ENCODE measurements at regions not wholly inside any gene's neighbourhood (a gene's known extent, or its start where the extent isn't known, plus 50 kb on each side); places are given as distances from the start of the nearest gene placed in this dataset.

DNA sequence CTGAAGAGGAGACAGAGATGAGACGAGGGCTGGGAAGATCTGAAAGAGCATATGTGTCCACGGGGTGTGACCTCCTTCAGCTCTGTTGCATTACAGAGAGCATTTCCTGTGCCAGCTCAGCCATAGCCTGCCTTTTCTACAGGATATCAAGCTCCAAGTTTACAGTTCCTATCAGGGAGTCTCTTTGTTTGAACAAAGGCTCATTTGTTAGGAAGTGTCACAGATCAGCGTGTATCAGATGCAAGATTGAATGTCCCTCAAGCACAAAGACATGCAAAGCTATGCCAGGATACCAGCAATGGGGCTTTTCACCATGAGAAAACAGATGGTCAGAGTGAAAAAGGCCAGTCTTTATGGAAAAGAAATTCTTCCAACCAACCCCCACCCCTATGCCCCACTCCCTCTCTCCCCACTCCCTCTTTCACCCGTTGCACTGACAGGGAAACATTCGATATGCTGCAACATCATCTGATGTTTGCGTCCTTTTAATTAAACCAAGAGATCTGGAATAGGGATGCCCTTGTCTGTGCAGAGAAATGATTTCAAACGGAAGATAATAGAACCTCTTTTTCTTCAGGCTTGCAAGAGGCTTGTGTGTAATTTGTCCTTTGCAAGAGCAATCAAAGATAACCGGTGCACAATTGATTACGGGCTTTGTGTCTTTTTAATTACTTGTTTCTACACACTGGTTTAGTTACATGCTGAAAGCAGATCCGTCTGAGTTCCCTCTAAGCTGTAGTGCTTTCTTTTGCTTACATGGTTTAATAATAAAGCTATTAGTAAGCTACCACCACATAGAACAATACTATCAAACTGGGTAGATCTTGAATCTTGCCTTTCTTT lies 263.1 kb upstream of the RGMB start:
- TF ChIP-seq, protein P1, sequence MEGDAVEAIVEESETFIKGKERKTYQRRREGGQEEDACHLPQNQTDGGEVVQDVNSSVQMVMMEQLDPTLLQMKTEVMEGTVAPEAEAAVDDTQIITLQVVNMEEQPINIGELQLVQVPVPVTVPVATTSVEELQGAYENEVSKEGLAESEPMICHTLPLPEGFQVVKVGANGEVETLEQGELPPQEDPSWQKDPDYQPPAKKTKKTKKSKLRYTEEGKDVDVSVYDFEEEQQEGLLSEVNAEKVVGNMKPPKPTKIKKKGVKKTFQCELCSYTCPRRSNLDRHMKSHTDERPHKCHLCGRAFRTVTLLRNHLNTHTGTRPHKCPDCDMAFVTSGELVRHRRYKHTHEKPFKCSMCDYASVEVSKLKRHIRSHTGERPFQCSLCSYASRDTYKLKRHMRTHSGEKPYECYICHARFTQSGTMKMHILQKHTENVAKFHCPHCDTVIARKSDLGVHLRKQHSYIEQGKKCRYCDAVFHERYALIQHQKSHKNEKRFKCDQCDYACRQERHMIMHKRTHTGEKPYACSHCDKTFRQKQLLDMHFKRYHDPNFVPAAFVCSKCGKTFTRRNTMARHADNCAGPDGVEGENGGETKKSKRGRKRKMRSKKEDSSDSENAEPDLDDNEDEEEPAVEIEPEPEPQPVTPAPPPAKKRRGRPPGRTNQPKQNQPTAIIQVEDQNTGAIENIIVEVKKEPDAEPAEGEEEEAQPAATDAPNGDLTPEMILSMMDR (IDR thresholded peaks at IDR 0.05; ENCODE audit: insufficient read depth, low read length) = no peak
- TF ChIP-seq POLR2AphosphoS5 (IDR thresholded peaks at IDR 0.05; ENCODE audit: low read depth) = no peak
- TF ChIP-seq, protein P2, sequence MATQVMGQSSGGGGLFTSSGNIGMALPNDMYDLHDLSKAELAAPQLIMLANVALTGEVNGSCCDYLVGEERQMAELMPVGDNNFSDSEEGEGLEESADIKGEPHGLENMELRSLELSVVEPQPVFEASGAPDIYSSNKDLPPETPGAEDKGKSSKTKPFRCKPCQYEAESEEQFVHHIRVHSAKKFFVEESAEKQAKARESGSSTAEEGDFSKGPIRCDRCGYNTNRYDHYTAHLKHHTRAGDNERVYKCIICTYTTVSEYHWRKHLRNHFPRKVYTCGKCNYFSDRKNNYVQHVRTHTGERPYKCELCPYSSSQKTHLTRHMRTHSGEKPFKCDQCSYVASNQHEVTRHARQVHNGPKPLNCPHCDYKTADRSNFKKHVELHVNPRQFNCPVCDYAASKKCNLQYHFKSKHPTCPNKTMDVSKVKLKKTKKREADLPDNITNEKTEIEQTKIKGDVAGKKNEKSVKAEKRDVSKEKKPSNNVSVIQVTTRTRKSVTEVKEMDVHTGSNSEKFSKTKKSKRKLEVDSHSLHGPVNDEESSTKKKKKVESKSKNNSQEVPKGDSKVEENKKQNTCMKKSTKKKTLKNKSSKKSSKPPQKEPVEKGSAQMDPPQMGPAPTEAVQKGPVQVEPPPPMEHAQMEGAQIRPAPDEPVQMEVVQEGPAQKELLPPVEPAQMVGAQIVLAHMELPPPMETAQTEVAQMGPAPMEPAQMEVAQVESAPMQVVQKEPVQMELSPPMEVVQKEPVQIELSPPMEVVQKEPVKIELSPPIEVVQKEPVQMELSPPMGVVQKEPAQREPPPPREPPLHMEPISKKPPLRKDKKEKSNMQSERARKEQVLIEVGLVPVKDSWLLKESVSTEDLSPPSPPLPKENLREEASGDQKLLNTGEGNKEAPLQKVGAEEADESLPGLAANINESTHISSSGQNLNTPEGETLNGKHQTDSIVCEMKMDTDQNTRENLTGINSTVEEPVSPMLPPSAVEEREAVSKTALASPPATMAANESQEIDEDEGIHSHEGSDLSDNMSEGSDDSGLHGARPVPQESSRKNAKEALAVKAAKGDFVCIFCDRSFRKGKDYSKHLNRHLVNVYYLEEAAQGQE (IDR thresholded peaks at IDR 0.05; ENCODE audit: insufficient replicate concordance, low read depth) = no peak
- TF ChIP-seq SPI1 (IDR thresholded peaks at IDR 0.05; ENCODE audit: borderline replicate concordance, low read depth) = no peak
- no peak for TF ChIP-seq GABPA (IDR thresholded peaks at IDR 0.05; ENCODE audit: low read depth)
